ENCODE measurements at regions not wholly inside any gene's neighbourhood (a gene's known extent, or its start where the extent isn't known, plus 50 kb on each side); places are given as distances from the start of the nearest gene placed in this dataset.

- no peak for TF ChIP-seq EZH2phosphoT487 (IDR thresholded peaks at IDR 0.05; ENCODE audit: low read length)
- no peak for TF ChIP-seq EZH2 (optimal IDR thresholded peaks at IDR 0.05; ENCODE audit: low read depth, low read length)
- no peak for TF ChIP-seq CTCF (IDR thresholded peaks at IDR 0.05; ENCODE audit: low read length)
- Histone ChIP-seq H3K4me2 (ENCODE audit: low read depth, low read length) (no peak overlapping the region), H3K9me3 (replicated peaks; ENCODE audit: insufficient read depth, low read length) (no peaks in the 10 kb centered on the region), H3K9ac (ENCODE audit: low read length) (no peak overlapping the region), H3K9me2 (replicated peaks; ENCODE audit: insufficient read depth, low read length) (no peaks in the 10 kb centered on the region), H2AFZ (ENCODE audit: low read length) (no peak overlapping the region), H3K36me3 (replicated peaks; ENCODE audit: insufficient read depth, low read length) (no peaks in the 10 kb centered on the region), H4K20me1 (ENCODE audit: insufficient read depth, low read length) (no peaks in the 10 kb centered on the region), H3K4me1 (ENCODE audit: low read length) (no peaks in the 10 kb centered on the region), H3K79me2 (ENCODE audit: low read length) (no peaks in the 10 kb centered on the region), H3F3A (ENCODE audit: insufficient read depth, low read length) (no peaks in the 10 kb centered on the region), H3K4me3 (ENCODE audit: low read length) (no peak overlapping the region), H3K27ac (ENCODE audit: low read length) (no peak overlapping the region), H3K27me3 (replicated peaks; ENCODE audit: insufficient read depth, low read length) (no peaks in the 10 kb centered on the region)
- DNase-seq, result no peak
Observed at GRCh38 chr4:178264001-178264400, 821.8 kb upstream of the AGA start.

- H3K27ac ChIP-seq (ENCODE audit: low read length), result no peak overlapping the region
- H3K27me3 ChIP-seq (replicated peaks; ENCODE audit: insufficient read depth, low read length), result no peaks in the 10 kb centered on the region
- H3K4me2 ChIP-seq (ENCODE audit: low read depth, low read length), result no peak overlapping the region
- H3K4me3 ChIP-seq (ENCODE audit: low read length), result no peak overlapping the region
- no peaks in the 10 kb centered on the region for H3K36me3 ChIP-seq (replicated peaks; ENCODE audit: insufficient read depth, low read length)
- no peak overlapping the region for H3K9ac ChIP-seq (ENCODE audit: low read length)
- no peak overlapping the region for H2AFZ ChIP-seq (ENCODE audit: low read length)
- no peaks in the 10 kb centered on the region for H3F3A ChIP-seq (ENCODE audit: insufficient read depth, low read length)
- H3K9me2 ChIP-seq (replicated peaks; ENCODE audit: insufficient read depth, low read length), result no peaks in the 10 kb centered on the region
- no peaks in the 10 kb centered on the region for H3K9me3 ChIP-seq (replicated peaks; ENCODE audit: insufficient read depth, low read length)
- no peak for DNase-seq
- no peaks in the 10 kb centered on the region for H4K20me1 ChIP-seq (ENCODE audit: insufficient read depth, low read length)
- TF ChIP-seq CTCF (IDR thresholded peaks at IDR 0.05; ENCODE audit: low read length) (no peak), EZH2 (optimal IDR thresholded peaks at IDR 0.05; ENCODE audit: low read depth, low read length) (no peak), EZH2phosphoT487 (IDR thresholded peaks at IDR 0.05; ENCODE audit: low read length) (no peak)
- H3K79me2 ChIP-seq (ENCODE audit: low read length), result no peaks in the 10 kb centered on the region
- H3K4me1 ChIP-seq (ENCODE audit: low read length), result no peaks in the 10 kb centered on the region
Observed at GRCh38 chr4:178271386-178271785, 829.1 kb upstream of the AGA start.

- no peaks in the 10 kb centered on the region for H3K27me3 ChIP-seq (replicated peaks; ENCODE audit: insufficient read depth, low read length)
- H3K9me3 ChIP-seq (replicated peaks; ENCODE audit: insufficient read depth, low read length), result no peaks in the 10 kb centered on the region
- no peak for DNase-seq
- H3K4me3 ChIP-seq (ENCODE audit: low read length), result no peak overlapping the region
- H3K4me2 ChIP-seq (ENCODE audit: low read depth, low read length), result no peak overlapping the region
- no peaks in the 10 kb centered on the region for H3K9me2 ChIP-seq (replicated peaks; ENCODE audit: insufficient read depth, low read length)
- no peak overlapping the region for H3K27ac ChIP-seq (ENCODE audit: low read length)
- H3K4me1 ChIP-seq (ENCODE audit: low read length), result no peaks in the 10 kb centered on the region
- no peaks in the 10 kb centered on the region for H3F3A ChIP-seq (ENCODE audit: insufficient read depth, low read length)
- no peak overlapping the region for H2AFZ ChIP-seq (ENCODE audit: low read length)
- no peak overlapping the region for H3K9ac ChIP-seq (ENCODE audit: low read length)
- no peak for TF ChIP-seq CTCF (IDR thresholded peaks at IDR 0.05; ENCODE audit: low read length)
- TF ChIP-seq EZH2 (optimal IDR thresholded peaks at IDR 0.05; ENCODE audit: low read depth, low read length), result no peak
- TF ChIP-seq EZH2phosphoT487 (IDR thresholded peaks at IDR 0.05; ENCODE audit: low read length), result no peak
- no peaks in the 10 kb centered on the region for H3K79me2 ChIP-seq (ENCODE audit: low read length)
- no peaks in the 10 kb centered on the region for H3K36me3 ChIP-seq (replicated peaks; ENCODE audit: insufficient read depth, low read length)
- H4K20me1 ChIP-seq (ENCODE audit: insufficient read depth, low read length), result no peaks in the 10 kb centered on the region
Observed at GRCh38 chr4:178273168-178273567, 830.9 kb upstream of the AGA start.

Data from MM.1S (cell line).